Vagina (tissue), 2 donors: ENCODE measurements at regions not wholly inside any gene's neighbourhood (a gene's known extent, or its start where the extent isn't known, plus 50 kb on each side); places are given as distances from the start of the nearest gene placed in this dataset.

Source experiments
- DNase-seq, 2 donors: peaks; one replicate each; pipeline ENCODE4 v3.0.0-alpha.2; 2017; ENCODE audit errors: extremely low spot score in 2 of 2
- H3K27ac ChIP-seq: fragments of 200-600 bp; sonication (generic); one replicate; pipeline ENCODE4 v1.5.1; 2019
- H3K27me3 ChIP-seq: fragments of 200-600 bp; sonication (generic); one replicate; pipeline ENCODE4 v1.5.1; 2019
- H3K36me3 ChIP-seq, 2 donors: fragments of 200-600 bp; sonication (generic); one replicate each; pipeline ENCODE4 v1.5.1; 2017 to 2019
- H3K4me1 ChIP-seq: fragments of 200-600 bp; sonication (generic); one replicate; pipeline ENCODE4 v1.5.1; 2019
- H3K4me3 ChIP-seq, 2 donors: fragments of 200-600 bp; sonication (generic); 1 replicate in 1 of 2; 2 replicates in 1 of 2; pipeline ENCODE4 v1.5.1; 2016 to 2019
- H3K9me3 ChIP-seq: fragments of 200-600 bp; sonication (generic); one replicate; pipeline ENCODE4 v1.5.1; 2019
- CTCF ChIP-seq, 3 experiments: fragments of 450-650 bp in 2 of 3; fragments of 200-600 bp in 1 of 3; sonication (generic) in 1 of 3; IDR thresholded peaks; one replicate each; pipeline ENCODE4 v1.5.1; 2017 to 2019; ENCODE audit warnings: antibody characterized with exemption in 3 of 3, mild to moderate bottlenecking in 2 of 3, moderate library complexity in 2 of 3
- POLR2A ChIP-seq, 2 donors: fragments of 450-650 bp; IDR thresholded peaks; one replicate each; pipeline ENCODE4 v1.6.1; 2017; ENCODE audit warnings: antibody characterized with exemption in 2 of 2, mild to moderate bottlenecking in 2 of 2, moderate library complexity in 2 of 2
- POLR2AphosphoS5 ChIP-seq, 2 donors: sonication (generic); formaldehyde crosslinking; IDR thresholded peaks; one replicate each; pipeline ENCODE4 v1.9.0; 2017; ENCODE audit warnings: antibody characterized with exemption in 2 of 2, mild to moderate bottlenecking in 2 of 2, low read depth in 1 of 2; ENCODE audit not compliant: insufficient read depth in 1 of 2
- intact Hi-C: fragments of 100-400 bp; cut with DNase I; formaldehyde crosslinking; loops from one replicate; pipeline ENCODE4 v1.15.1; 2023

- Histone ChIP-seq H3K27me3 (no peaks in the 10 kb centered on the region), H3K4me3 (no peak overlapping the region), H3K9me3 (no peaks in the 10 kb centered on the region), H3K27ac (no peak overlapping the region), H3K4me1 (no peaks in the 10 kb centered on the region), H3K36me3 (no peaks in the 10 kb centered on the region)
- TF ChIP-seq POLR2A (IDR thresholded peaks at IDR 0.05) (no peak), POLR2AphosphoS5 (IDR thresholded peaks at IDR 0.05; ENCODE audit: insufficient read depth in 1 of 2, low read depth in 1 of 2) (no peak), CTCF (IDR thresholded peaks at IDR 0.05) (no peak)
- intact Hi-C loops: no loop called here
- DNase-seq: peak in 1 of 2 donors; percentile 77
Observed at GRCh38 chr16:35565626-35566025, 2106.2 kb downstream of the TP53TG3F start.

DNA sequence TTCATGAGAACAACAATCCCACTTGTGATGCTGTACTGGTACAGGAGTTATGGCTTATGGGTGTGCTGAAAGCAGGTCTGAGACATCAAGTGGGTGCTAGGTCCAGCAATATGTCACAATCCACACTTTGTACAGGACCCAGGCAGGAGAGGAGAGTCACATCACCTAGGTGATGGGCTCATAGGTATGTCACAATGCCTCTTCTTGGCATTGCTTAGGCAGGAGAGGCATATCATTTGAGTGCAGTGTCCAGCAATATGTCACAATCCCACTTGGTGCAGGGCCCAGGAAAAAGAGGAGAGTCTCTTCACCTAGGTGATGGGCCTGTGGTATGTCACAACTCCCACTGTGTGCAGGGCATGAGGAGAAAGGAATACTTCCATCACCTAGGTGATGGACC lies 2110.0 kb downstream of the TP53TG3F start:
- DNase-seq: no peak
- no peaks in the 10 kb centered on the region for H3K4me1 ChIP-seq
- H3K36me3 ChIP-seq: no peaks in the 10 kb centered on the region
- intact Hi-C loops: no loop called here
- no peaks in the 10 kb centered on the region for H3K27me3 ChIP-seq
- no peak overlapping the region for H3K4me3 ChIP-seq
- TF ChIP-seq POLR2A (IDR thresholded peaks at IDR 0.05) (no peak), CTCF (IDR thresholded peaks at IDR 0.05) (no peak), POLR2AphosphoS5 (IDR thresholded peaks at IDR 0.05; ENCODE audit: insufficient read depth in 1 of 2, low read depth in 1 of 2) (no peak)
- H3K27ac ChIP-seq: no peak overlapping the region
- no peaks in the 10 kb centered on the region for H3K9me3 ChIP-seq

- H3K4me1 ChIP-seq: no peaks in the 10 kb centered on the region
- TF ChIP-seq POLR2AphosphoS5 (IDR thresholded peaks at IDR 0.05; ENCODE audit: insufficient read depth in 1 of 2, low read depth in 1 of 2) (no peak), CTCF (IDR thresholded peaks at IDR 0.05) (no peak), POLR2A (IDR thresholded peaks at IDR 0.05) (no peak)
- no peaks in the 10 kb centered on the region for H3K27me3 ChIP-seq
- no peaks in the 10 kb centered on the region for H3K9me3 ChIP-seq
- intact Hi-C loops: no loop called here
- no peak overlapping the region for H3K27ac ChIP-seq
- H3K36me3 ChIP-seq: no peaks in the 10 kb centered on the region
- H3K4me3 ChIP-seq: no peak overlapping the region
- DNase-seq: no peak
Observed at GRCh38 chr16:35570946-35571345, 2111.5 kb downstream of the TP53TG3F start.

- no peak for TF ChIP-seq POLR2A (IDR thresholded peaks at IDR 0.05)
- Histone ChIP-seq H3K27ac (no peak overlapping the region), H3K27me3 (no peaks in the 10 kb centered on the region), H3K36me3 (no peaks in the 10 kb centered on the region), H3K4me3 (no peak overlapping the region), H3K4me1 (no peaks in the 10 kb centered on the region), H3K9me3 (no peaks in the 10 kb centered on the region)
- intact Hi-C loops: no loop called here
- DNase-seq: no peak
Observed at GRCh38 chr16:35572186-35572585, 2112.8 kb downstream of the TP53TG3F start.

DNA sequence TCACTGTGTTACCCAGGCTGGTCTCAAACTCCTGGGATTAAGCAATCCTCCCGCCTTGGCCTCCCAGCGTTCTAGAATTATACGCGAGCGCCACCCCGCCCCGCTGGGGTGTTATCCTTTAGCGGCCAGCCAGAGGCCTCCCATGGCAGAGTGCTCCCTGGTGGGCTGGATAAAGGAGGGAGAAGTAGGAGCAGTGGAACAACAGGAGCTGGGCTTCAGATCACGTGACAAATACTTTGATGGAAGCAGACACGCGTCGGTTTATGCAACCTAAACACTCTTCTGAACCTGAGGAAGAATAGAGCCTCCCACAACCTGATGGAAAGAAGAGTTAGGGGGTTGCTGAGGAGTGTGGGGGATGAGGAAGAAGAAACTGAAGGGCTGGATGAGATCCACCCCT lies 2114.0 kb downstream of the TP53TG3F start:
- Histone ChIP-seq H3K9me3 (no peaks in the 10 kb centered on the region), H3K4me1 (no peaks in the 10 kb centered on the region), H3K36me3 (no peaks in the 10 kb centered on the region), H3K4me3 (no peak overlapping the region), H3K27me3 (no peaks in the 10 kb centered on the region), H3K27ac (no peak overlapping the region)
- intact Hi-C loops: no loop called here
- DNase-seq: no peak
- TF ChIP-seq POLR2AphosphoS5 (IDR thresholded peaks at IDR 0.05; ENCODE audit: insufficient read depth in 1 of 2, low read depth in 1 of 2): no peak

DNA sequence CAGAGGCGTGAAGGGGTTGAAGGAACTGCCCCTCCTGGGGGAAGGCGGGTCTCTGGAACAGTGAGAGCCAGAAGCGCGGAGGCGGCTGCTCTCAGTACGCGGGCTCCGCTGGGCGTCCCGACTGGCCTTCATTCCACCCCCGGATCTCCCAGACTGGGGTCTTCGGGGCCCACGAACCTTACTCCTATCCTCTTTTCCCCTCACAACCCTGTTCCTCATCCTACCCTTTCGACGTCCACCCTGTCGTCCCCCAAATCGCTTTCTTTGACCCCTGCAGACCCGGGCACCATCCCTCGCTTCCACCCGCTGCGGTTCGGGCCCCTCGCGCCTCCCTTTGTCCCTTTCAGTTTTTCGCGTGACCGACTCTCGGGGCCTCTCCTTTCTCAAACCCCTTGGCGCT lies 2114.6 kb downstream of the TP53TG3F start:
- Histone ChIP-seq H3K4me3 (no peak overlapping the region), H3K4me1 (no peaks in the 10 kb centered on the region), H3K36me3 (no peaks in the 10 kb centered on the region), H3K27ac (no peak overlapping the region), H3K9me3 (no peaks in the 10 kb centered on the region), H3K27me3 (no peaks in the 10 kb centered on the region)
- intact Hi-C loops: no loop called here
- no peak for DNase-seq
- TF ChIP-seq POLR2A (IDR thresholded peaks at IDR 0.05) (no peak), POLR2AphosphoS5 (IDR thresholded peaks at IDR 0.05; ENCODE audit: insufficient read depth in 1 of 2, low read depth in 1 of 2) (no peak), CTCF (IDR thresholded peaks at IDR 0.05) (no peak)
